OCI-LY3 (cell line): ENCODE measurements at regions not wholly inside any gene's neighbourhood (a gene's known extent, or its start where the extent isn't known, plus 50 kb on each side); places are given as distances from the start of the nearest gene placed in this dataset.

Experiments used
- H2AFZ ChIP-seq: fragments of 200-600, 300-600 bp; shearing (Covaris generic); 2 replicates; pipeline ENCODE4 v1.6.0; 2014; ENCODE audit warnings: antibody characterized with exemption, low read depth, low read length
- H3K27ac ChIP-seq: fragments of 200-600, 300-600 bp; sonication (generic); 2 replicates; pipeline ENCODE4 v1.5.1; 2014; ENCODE audit warnings: mild to moderate bottlenecking, low read length, moderate library complexity, mixed read lengths
- H3K27me3 ChIP-seq: fragments of 200-600, 300-600 bp; sonication (generic); 2 replicates; pipeline ENCODE4 v1.6.1; 2014; ENCODE audit warnings: low read depth, low read length, mixed read lengths
- H3K36me3 ChIP-seq: fragments of 200-600, 300-600 bp; sonication (generic); replicated peaks from 2 replicates; pipeline ENCODE3; 2014; ENCODE audit warnings: low read depth, low read length, mixed read lengths
- H3K4me1 ChIP-seq: fragments of 300-600, 200-600 bp; sonication (generic); 2 replicates; pipeline ENCODE4 v1.6.1; 2014; ENCODE audit warnings: low read length, mixed read lengths
- H3K4me2 ChIP-seq: fragments of 200-600, 300-600 bp; sonication (generic); 2 replicates; pipeline ENCODE4 v1.6.1; 2014; ENCODE audit warnings: low read length, mixed read lengths
- H3K4me3 ChIP-seq: fragments of 300-600, 200-600 bp; sonication (generic); 2 replicates; pipeline ENCODE4 v1.5.1; 2014; ENCODE audit warnings: antibody characterized with exemption, mild to moderate bottlenecking, low read length, moderate library complexity
- H3K79me2 ChIP-seq: fragments of 300-600, 200-600 bp; shearing (Covaris generic); 2 replicates; pipeline ENCODE4 v1.6.1; 2014; ENCODE audit warnings: mild to moderate bottlenecking, low read length, mixed read lengths
- H3K9ac ChIP-seq: fragments of 300-600, 200-600 bp; shearing (Covaris generic); 2 replicates; pipeline ENCODE4 v1.6.0; 2014; ENCODE audit warnings: mild to moderate bottlenecking, low read length, moderate library complexity
- H3K9me3 ChIP-seq: fragments of 200-600, 300-600 bp; shearing (Covaris generic); 2 replicates; pipeline ENCODE4 v1.6.1; 2014; ENCODE audit warnings: low read length, mixed read lengths; ENCODE audit not compliant: insufficient read depth
- H4K20me1 ChIP-seq: fragments of 200-600, 300-600 bp; sonication (generic); 2 replicates; pipeline ENCODE4 v1.6.1; 2016; ENCODE audit warnings: low read length, mixed read lengths; ENCODE audit not compliant: insufficient read depth
- CTCF ChIP-seq: fragments of 200-600, 300-600 bp; sonication (generic); IDR thresholded peaks from 2 replicates; pipeline ENCODE4 v1.5.1; 2014; ENCODE audit warnings: antibody characterized with exemption, low read length, low read depth
- EZH2phosphoT487 ChIP-seq: fragments of 200-600 bp; shearing (Covaris generic); IDR thresholded peaks from 2 replicates; pipeline ENCODE4 v1.6.1; 2018; ENCODE audit warnings: antibody characterized with exemption, mixed run types, low read depth

- no peaks in the 10 kb centered on the region for H3K27me3 ChIP-seq
- TF ChIP-seq EZH2phosphoT487 (no peak), CTCF (no peak)
- no peaks in the 10 kb centered on the region for H3K79me2 ChIP-seq
- no peak overlapping the region for H3K4me3 ChIP-seq
- H3K4me2 ChIP-seq: no peak overlapping the region
- no peak overlapping the region for H2AFZ ChIP-seq
- H3K4me1 ChIP-seq: no peaks in the 10 kb centered on the region
- no peak overlapping the region for H3K9ac ChIP-seq
- H3K36me3 ChIP-seq: no peaks in the 10 kb centered on the region
- no peaks in the 10 kb centered on the region for H3K9me3 ChIP-seq
- H4K20me1 ChIP-seq: no peaks in the 10 kb centered on the region
- no peak overlapping the region for H3K27ac ChIP-seq
Observed at GRCh38 chr2:217283460-217283859, 423.6 kb upstream of the TNP1 start.

GRCh38 chr2:217282531-217282930, 422.7 kb upstream of the TNP1 start:
- no peaks in the 10 kb centered on the region for H3K4me1 ChIP-seq

GRCh38 chr2:217279556-217279955, 419.7 kb upstream of the TNP1 start:
- Histone ChIP-seq H3K27ac (no peak overlapping the region), H3K9me3 (no peaks in the 10 kb centered on the region), H3K79me2 (no peaks in the 10 kb centered on the region), H3K4me3 (no peak overlapping the region), H3K9ac (no peak overlapping the region), H3K4me1 (no peaks in the 10 kb centered on the region), H2AFZ (no peak overlapping the region), H3K36me3 (no peaks in the 10 kb centered on the region), H3K27me3 (peaks cover 2% of the 10 kb centered on the region; the same call in 1 of the 2 replicates), H3K4me2 (no peak overlapping the region), H4K20me1 (no peaks in the 10 kb centered on the region)
- no peak for TF ChIP-seq CTCF
- no peak for TF ChIP-seq EZH2phosphoT487

More at GRCh38 chr2:217282531-217282930, 422.7 kb upstream of the TNP1 start:
- Histone ChIP-seq H3K4me2 (no peak overlapping the region), H3K27ac (no peak overlapping the region), H3K9ac (no peak overlapping the region), H4K20me1 (no peaks in the 10 kb centered on the region), H3K36me3 (no peaks in the 10 kb centered on the region), H3K4me3 (no peak overlapping the region), H2AFZ (no peak overlapping the region), H3K27me3 (no peaks in the 10 kb centered on the region), H3K9me3 (no peaks in the 10 kb centered on the region), H3K79me2 (no peaks in the 10 kb centered on the region)
- no peak for TF ChIP-seq CTCF

- H3K9me3 ChIP-seq: no peaks in the 10 kb centered on the region
- peaks cover 2% of the 10 kb centered on the region; the same call in 1 of the 2 replicates for H3K27me3 ChIP-seq
- H3K4me3 ChIP-seq: no peak overlapping the region
- no peaks in the 10 kb centered on the region for H3K4me1 ChIP-seq
- no peaks in the 10 kb centered on the region for H4K20me1 ChIP-seq
- TF ChIP-seq CTCF (no peak), EZH2phosphoT487 (no peak)
- H3K36me3 ChIP-seq: no peaks in the 10 kb centered on the region
- no peaks in the 10 kb centered on the region for H3K79me2 ChIP-seq
- no peak overlapping the region for H2AFZ ChIP-seq
- H3K27ac ChIP-seq: no peak overlapping the region
- H3K9ac ChIP-seq: no peak overlapping the region
- H3K4me2 ChIP-seq: no peak overlapping the region
Observed at GRCh38 chr2:217279140-217279539, 419.3 kb upstream of the TNP1 start.
